ENCODE measurements at regions not wholly inside any gene's neighbourhood (a gene's known extent, or its start where the extent isn't known, plus 50 kb on each side); places are given as distances from the start of the nearest gene placed in this dataset.
"Not testable (repeated sequence)": the region's sequence is repeated elsewhere in the genome, so short reads cannot be mapped to it uniquely, and the experiment has no call there.

DNA sequence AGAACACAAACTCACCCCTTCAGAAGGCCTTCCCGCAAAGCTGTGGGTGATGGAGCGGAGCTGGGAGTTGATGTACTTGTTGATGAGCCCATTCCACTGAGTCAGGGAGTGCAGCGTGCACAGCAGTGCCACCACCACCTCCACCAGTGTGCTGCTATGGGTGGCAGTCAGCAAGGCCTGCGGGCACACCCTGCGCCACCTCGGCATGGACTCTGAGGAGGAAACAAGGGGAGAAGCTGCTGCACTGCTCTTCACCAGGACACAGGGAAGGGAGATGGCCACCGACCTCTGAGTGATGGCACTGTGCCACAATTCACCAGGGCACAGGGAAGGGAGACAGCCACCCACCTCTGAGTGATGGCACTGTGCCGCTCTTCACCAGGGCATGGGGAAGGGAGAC lies 100.7 kb upstream of the TP53TG3D start:
- not testable (repeated sequence) for TF ChIP-seq CTCF, POLR2AphosphoS5, POLR2A (IDR thresholded peaks at IDR 0.05)

Data from transverse colon (tissue), 4 donors.